ENCODE measurements at regions not wholly inside any gene's neighbourhood (a gene's known extent, or its start where the extent isn't known, plus 50 kb on each side); places are given as distances from the start of the nearest gene placed in this dataset.
A peak's percentile ranks its signal among the peaks of the same experiment; 100 is the strongest.
"Not testable (repeated sequence)": the region's sequence is repeated elsewhere in the genome, so short reads cannot be mapped to it uniquely, and the experiment has no call there.

DNA sequence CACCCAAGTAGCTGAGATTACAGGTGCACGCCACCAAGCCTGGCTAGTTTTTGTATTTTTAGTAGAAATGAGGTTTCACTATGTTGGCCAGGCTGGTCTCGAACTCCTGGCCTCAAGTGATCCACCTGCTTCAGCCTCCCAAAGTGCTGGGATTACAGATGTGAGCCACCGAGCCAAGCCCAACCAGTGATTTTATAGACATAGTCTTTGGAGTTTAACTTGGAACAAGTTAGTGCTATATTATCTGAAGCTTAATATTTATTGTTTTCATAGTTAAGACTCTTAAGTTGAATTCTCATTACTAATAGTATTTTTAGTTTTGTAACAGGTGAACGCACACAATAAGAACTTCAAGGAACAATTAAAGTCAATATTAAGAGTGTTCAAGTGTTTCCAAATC lies 122.1 kb downstream of the SPAG6 start:
- H3K27ac Mint-ChIP-seq; H3K4me3 Mint-ChIP-seq; H3K4me1 Mint-ChIP-seq; DNase-seq (ENCODE audit: low spot score in 2 of 2); H3K36me3 Mint-ChIP-seq; ATAC-seq (ENCODE audit: low read depth); H3K27me3 Mint-ChIP-seq; H3K9me3 Mint-ChIP-seq: not testable (repeated sequence)

DNA sequence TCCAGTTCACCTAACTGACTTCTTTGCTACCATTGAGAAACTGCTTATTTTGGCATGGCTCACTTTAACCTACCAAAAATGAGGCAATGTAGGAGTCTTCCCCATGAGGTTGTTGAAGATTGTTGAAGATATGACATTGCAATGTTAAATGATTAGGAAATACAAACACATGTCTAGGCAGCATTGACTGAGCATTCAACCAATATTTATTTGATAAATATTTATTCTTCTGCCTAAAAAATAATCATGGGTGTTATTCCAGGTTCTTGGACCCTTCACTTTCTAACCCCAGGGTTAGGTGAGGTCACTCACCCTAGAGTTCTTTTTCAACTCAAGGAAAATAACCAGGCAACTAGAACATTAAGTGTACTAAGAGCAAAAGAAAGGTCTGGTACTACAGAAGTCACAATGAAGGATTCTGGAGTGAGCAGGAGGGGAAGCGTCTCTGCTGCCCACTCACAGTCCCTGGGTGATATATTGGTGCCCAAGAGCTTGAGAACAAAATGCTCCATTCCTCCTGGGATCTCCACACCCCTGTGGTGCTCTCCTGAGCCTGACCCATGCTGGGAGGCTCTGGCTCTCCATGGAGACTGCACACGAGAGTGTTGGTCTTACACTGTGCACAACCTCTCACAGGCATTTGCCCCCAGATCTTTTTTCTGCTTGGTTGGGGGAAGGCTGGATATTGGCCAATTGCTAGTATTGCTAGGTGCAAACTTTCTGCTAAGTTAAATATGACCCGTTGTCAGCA lies 123.4 kb downstream of the SPAG6 start:
- Mint-ChIP-seq H3K4me1 (peaks cover 2% of the 10 kb centered on the region), H3K4me3 (no peak overlapping the region), H3K36me3 (no peaks in the 10 kb centered on the region), H3K27ac (no peak overlapping the region), H3K9me3 (no peaks in the 10 kb centered on the region), H3K27me3 (peaks cover 9% of the 10 kb centered on the region)
- ATAC-seq (ENCODE audit: low read depth) (no peak), DNase-seq (ENCODE audit: low spot score in 2 of 2) (no peak)

DNA sequence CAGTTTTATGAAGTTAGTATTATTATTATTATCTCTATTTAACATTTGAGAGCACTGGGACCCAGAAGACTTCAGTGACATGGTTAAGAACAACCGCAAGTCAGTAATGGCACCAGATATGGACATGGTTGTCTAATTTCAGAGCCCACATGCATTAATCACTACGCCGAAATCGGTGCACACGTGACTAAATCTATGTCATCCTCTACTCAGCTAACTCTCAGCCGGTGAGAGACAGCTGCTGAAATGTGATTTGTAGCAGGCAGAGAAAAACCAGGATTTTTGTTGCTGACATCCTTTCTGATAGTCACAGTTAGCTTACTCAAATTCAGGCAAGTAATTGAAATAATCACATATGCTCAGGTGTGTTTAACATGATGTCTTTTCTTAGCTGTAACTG lies 127.7 kb downstream of the SPAG6 start:
- DNase-seq (ENCODE audit: low spot score in 2 of 2) (no peak), ATAC-seq (ENCODE audit: low read depth) (no peak)
- H3K4me3 Mint-ChIP-seq = no peak overlapping the region
- peaks cover 8% of the 10 kb centered on the region for H3K4me1 Mint-ChIP-seq
- H3K27ac Mint-ChIP-seq = no peak overlapping the region
- H3K9me3 Mint-ChIP-seq = no peaks in the 10 kb centered on the region
- no peaks in the 10 kb centered on the region for H3K36me3 Mint-ChIP-seq
- peaks cover 20% of the 10 kb centered on the region for H3K27me3 Mint-ChIP-seq

DNA sequence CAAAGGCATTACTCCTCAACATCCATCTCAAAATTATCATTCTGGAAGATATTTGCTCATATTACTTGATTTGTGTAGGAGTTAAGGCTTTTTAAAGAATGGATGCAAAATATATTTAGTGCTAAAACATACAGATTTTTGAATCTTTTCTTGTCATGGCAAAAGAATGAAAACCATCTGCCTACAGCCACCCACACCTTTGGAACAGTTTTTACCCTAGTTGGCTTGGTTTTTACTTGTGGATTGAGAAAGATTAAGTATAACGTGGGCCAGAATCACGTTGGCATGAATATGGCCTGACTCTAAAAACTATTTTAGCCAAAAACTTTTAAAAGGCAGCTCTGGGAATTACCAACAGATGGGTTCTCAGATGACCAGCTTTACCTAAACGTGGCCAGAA lies 128.2 kb downstream of the SPAG6 start:
- H3K36me3 Mint-ChIP-seq = no peaks in the 10 kb centered on the region
- no peak overlapping the region for H3K27ac Mint-ChIP-seq
- no peaks in the 10 kb centered on the region for H3K9me3 Mint-ChIP-seq
- H3K4me3 Mint-ChIP-seq = no peak overlapping the region
- peaks cover 8% of the 10 kb centered on the region for H3K4me1 Mint-ChIP-seq
- H3K27me3 Mint-ChIP-seq = peaks cover 20% of the 10 kb centered on the region
- no peak for ATAC-seq (ENCODE audit: low read depth)
- DNase-seq (ENCODE audit: low spot score in 2 of 2) = no peak

DNA sequence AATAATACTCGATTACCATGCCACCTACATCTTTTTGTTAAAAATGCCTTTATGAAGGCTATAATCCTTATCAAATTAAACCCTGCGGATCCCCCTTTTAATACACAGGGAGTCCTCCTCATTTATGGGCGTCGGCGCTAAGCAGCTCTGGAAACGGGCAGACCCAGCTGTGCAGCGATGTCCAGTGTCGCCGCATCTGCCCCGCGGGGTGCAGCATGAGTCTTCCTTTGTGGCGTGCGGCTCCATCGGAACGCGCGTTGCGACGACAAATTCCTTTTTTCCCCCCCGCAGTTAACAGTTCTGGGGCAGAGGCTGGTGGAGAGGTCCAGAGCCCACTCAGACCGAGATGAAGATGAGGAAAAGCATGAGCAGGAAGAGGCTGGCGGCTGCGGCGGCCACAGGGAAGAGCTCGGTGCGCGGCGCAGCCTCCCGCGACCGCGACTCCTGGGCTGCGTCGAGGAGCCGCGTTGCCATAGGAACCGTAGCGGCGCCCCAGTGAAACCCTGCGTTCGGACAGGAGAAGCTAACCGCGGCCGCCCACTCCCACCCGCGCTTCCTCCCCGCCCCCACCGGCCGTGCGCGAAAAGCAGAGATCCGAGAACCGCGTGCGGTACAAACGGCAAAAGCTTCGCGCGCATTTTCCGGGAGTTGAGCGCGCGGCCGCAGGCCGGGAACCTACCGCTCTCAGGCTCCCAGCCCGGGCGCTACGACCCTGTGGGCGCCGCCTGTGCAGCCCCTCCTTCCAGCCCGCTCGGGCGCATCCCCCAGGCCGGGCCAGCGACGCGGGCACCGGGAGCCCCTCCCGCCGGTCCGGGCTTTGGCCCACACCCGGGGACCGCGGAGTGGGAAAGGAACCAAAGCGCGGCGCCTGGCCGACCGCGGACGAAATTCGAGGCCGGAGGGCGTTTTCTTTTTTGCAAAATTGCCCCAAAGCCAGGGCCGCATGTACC lies 130.6 kb downstream of the SPAG6 start:
- DNase-seq (ENCODE audit: low spot score in 2 of 2) (peak; percentile 16 to 32), ATAC-seq (ENCODE audit: low read depth) (peak; percentile 51)
- Mint-ChIP-seq H3K4me1 (peaks cover 8% of the 10 kb centered on the region), H3K4me3 (peak overlapping the region; percentile 89), H3K36me3 (no peaks in the 10 kb centered on the region), H3K9me3 (no peaks in the 10 kb centered on the region), H3K27ac (no peak overlapping the region), H3K27me3 (peaks cover 20% of the 10 kb centered on the region)

DNA sequence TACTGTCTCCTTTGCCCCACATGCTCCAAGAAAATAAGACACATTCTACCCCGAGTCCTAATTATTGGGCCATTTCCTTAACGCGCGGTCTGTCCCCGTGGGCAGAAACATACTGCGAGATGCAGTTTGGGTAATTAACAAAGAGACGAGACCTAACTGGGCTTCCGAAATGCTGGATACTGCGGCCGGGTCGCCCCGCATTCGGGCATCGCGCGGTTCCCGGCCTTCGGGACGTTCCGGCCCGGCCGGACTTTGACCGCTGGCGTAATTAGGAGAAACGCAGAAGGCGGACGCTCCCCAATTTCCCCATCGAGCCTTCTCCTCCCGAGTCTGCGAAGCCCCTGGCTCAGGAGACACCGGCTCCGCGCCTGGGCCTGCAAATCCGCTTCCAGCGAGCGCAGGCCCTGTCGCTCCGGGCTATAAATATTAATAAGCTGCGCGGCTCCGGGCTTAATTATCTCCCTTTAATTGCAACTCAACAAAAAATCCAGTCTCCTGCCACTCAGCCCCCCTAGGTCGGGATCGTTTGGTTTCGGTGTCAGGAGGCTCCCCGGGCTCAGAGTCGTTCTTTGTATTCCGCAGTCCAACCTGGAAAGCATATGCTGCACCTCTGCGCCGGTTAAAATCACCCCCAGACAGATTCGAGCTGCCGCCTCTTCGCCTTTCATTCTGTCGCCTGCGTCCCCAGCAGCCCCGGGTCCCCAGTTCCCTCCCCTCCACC lies 131.5 kb downstream of the SPAG6 start:
- H3K27me3 Mint-ChIP-seq = peaks cover 20% of the 10 kb centered on the region
- H3K36me3 Mint-ChIP-seq = no peaks in the 10 kb centered on the region
- no peaks in the 10 kb centered on the region for H3K9me3 Mint-ChIP-seq
- peaks cover 8% of the 10 kb centered on the region for H3K4me1 Mint-ChIP-seq
- peak; percentile 17 for ATAC-seq (ENCODE audit: low read depth)
- DNase-seq (ENCODE audit: low spot score in 2 of 2) = peak in 1 of 2 donors; percentile 15
- H3K27ac Mint-ChIP-seq = no peak overlapping the region
- H3K4me3 Mint-ChIP-seq = peak overlapping the region; percentile 66

DNA sequence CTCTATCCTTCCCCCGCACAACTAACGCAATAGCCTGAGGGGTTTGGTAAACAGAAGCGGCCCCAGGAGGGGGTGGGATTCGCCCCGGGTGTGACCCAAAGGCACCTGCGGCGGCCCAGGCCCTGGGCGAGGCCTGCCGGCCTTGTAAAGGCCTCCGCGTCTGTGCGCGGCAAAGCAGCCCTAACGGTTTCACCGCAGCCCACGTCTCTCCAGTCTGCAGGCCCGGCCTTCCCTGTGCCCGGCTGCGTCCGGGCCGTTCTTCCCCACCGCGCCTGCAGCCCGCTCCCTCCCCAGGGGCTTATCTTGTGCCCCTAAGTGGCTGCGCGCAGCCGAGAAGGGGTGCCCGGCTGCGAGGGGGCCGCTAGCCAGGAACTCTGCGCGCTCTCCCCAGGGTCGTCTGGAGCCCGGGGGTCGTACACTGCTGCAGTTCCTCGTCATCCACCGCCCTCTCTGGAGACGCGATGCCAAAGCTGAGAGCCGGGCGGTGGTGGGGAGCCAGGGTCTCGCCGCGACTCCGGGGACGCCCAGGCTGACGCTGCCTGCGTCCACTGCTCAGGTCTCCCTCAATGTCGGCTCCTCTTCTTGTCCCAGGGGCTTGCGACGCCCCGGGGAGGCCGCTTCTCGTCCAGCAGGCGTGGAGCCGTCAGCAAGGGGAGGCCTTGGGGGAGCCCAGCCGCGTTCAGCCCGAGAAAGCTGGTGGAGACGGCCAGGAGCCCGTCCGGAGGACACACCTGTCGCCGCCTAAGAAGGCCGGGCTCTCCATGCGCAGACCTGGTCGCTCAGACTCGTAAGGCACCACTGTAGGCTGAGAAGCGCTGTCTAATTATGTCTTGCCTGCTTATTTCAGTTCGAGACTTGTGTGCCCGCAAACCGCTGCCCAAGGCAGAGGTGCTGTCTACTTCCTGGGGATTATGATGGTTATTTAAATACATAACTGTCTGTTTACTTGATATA lies 132.3 kb downstream of the SPAG6 start:
- ATAC-seq (ENCODE audit: low read depth) = no peak
- no peak overlapping the region for H3K27ac Mint-ChIP-seq
- no peaks in the 10 kb centered on the region for H3K9me3 Mint-ChIP-seq
- H3K27me3 Mint-ChIP-seq = peaks cover 16% of the 10 kb centered on the region
- H3K4me1 Mint-ChIP-seq = peaks cover 11% of the 10 kb centered on the region
- DNase-seq (ENCODE audit: low spot score in 2 of 2) = no peak
- no peaks in the 10 kb centered on the region for H3K36me3 Mint-ChIP-seq
- H3K4me3 Mint-ChIP-seq = peak overlapping the region; percentile 66

DNA sequence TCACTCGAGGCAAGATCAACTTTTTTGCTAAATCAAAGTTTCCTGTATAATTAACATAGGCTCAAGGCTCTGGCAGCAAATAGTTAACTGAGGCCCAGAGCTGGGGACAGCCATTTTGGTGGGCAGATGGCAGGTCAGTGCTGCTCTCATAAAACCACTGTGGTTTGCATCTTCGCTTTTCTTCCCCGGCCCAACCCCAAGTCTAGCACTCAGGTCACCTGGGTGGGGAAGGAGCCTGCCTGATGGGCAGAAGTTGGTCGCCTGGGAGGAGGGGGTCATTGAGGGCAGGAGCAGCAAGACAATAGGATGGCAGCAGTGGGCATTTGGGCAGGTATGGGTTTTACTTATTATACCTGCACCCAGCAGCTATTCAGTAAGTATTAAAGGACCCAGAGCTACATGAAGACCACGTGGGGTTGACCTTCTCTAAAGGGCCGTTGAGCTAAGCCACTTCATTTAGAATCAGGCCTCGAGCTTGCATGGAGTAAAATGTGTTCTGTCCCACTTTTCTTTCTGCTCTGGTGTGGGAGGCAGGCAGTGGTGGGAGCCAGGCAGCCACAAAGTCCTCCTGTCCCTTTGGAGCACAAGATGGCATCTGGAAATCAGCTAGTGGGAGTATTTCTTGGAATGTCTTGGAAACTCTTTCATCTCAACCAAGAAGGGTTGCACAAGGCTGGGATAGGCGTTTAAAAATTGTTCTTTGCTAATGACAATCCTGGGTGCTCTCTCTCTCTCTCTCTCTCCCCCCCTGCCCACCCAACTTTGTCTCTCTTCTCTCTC lies 133.4 kb downstream of the SPAG6 start:
- Mint-ChIP-seq H3K27ac (no peak overlapping the region), H3K4me1 (peaks cover 11% of the 10 kb centered on the region), H3K27me3 (peaks cover 12% of the 10 kb centered on the region), H3K4me3 (no peak overlapping the region), H3K9me3 (no peaks in the 10 kb centered on the region), H3K36me3 (no peaks in the 10 kb centered on the region)
- DNase-seq (ENCODE audit: low spot score in 2 of 2) = no peak
- ATAC-seq (ENCODE audit: low read depth) = no peak

GRCh38 chr10:22479419-22479818 lies 134.1 kb downstream of the SPAG6 start:
- H3K9me3 Mint-ChIP-seq = no peaks in the 10 kb centered on the region
- no peak overlapping the region for H3K4me3 Mint-ChIP-seq
- no peak for DNase-seq (ENCODE audit: low spot score in 2 of 2)
- no peak for ATAC-seq (ENCODE audit: low read depth)
- H3K36me3 Mint-ChIP-seq = no peaks in the 10 kb centered on the region
- peaks cover 12% of the 10 kb centered on the region for H3K27me3 Mint-ChIP-seq
- H3K27ac Mint-ChIP-seq = no peak overlapping the region
- peaks cover 11% of the 10 kb centered on the region for H3K4me1 Mint-ChIP-seq

GRCh38 chr10:22481106-22481505 lies 135.8 kb downstream of the SPAG6 start:
- Mint-ChIP-seq H3K9me3 (no peaks in the 10 kb centered on the region), H3K36me3 (no peaks in the 10 kb centered on the region), H3K4me1 (peaks cover 6% of the 10 kb centered on the region), H3K27ac (no peak overlapping the region), H3K4me3 (no peak overlapping the region), H3K27me3 (peaks cover 6% of the 10 kb centered on the region)
- no peak for ATAC-seq (ENCODE audit: low read depth)
- no peak for DNase-seq (ENCODE audit: low spot score in 2 of 2)

DNA sequence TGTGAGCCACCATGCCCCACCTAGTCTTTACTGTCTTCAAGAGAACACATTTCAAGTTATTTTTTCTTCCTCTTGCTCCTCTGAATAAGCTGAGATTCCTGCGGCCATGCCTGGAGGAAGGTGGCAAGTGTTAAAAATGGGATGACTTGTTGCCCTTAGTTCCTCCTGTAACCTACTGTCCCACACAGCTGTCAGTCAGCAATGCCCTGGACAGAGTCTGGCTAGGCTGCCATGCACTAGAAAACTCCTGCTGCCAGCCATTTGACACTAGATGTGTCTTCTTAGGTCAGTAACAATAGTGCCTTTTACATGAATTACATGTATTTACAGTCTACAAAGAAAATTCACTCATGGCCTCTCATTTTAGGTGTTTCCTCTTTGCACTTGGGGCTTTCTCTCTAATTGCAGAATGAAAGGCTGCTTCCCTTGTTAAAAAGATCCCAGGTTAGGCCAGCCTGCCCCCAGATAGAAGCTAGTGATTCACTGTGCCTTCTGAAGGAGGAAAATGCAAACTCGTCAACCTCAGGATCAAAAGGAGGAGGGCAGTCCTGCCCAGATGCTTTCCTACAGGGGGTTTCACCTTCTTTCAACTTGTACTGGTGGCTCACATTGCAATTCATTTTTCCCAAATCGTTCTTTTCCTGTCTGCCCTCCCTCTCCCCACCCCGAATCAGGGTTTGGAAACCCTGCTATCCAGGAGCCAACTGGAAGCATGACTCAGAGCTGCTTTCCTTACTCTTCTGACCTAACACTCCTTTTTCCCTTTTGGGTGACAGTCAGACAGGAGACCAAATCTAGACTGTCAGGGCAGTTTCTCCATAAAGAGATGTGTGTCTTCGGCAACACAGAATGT lies 136.6 kb downstream of the SPAG6 start:
- H3K4me1 Mint-ChIP-seq = peaks cover 6% of the 10 kb centered on the region
- no peaks in the 10 kb centered on the region for H3K9me3 Mint-ChIP-seq
- H3K27me3 Mint-ChIP-seq = peaks cover 4% of the 10 kb centered on the region
- DNase-seq (ENCODE audit: low spot score in 2 of 2) (no peak), ATAC-seq (ENCODE audit: low read depth) (no peak)
- H3K27ac Mint-ChIP-seq = peak overlapping the region; percentile 24
- H3K4me3 Mint-ChIP-seq = no peak overlapping the region
- no peaks in the 10 kb centered on the region for H3K36me3 Mint-ChIP-seq

GRCh38 chr10:22483132-22483531 lies 137.8 kb downstream of the SPAG6 start:
- peak overlapping the region; percentile 42 for H3K4me3 Mint-ChIP-seq
- DNase-seq (ENCODE audit: low spot score in 2 of 2) (no peak), ATAC-seq (ENCODE audit: low read depth) (no peak)
- peaks cover 1% of the 10 kb centered on the region for H3K27me3 Mint-ChIP-seq
- no peak overlapping the region for H3K27ac Mint-ChIP-seq
- no peaks in the 10 kb centered on the region for H3K36me3 Mint-ChIP-seq
- peaks cover 4% of the 10 kb centered on the region for H3K4me1 Mint-ChIP-seq
- no peaks in the 10 kb centered on the region for H3K9me3 Mint-ChIP-seq

Measured in memory B cell (primary cell).